GM19238 (cell line): ENCODE measurements at regions not wholly inside any gene's neighbourhood (a gene's known extent, or its start where the extent isn't known, plus 50 kb on each side); places are given as distances from the start of the nearest gene placed in this dataset.

Experiments
- DNase-seq: peaks from one replicate; pipeline ENCODE4 v3.0.0; 2011; ENCODE audit warnings: low spot score; ENCODE audit not compliant: insufficient read length

DNA sequence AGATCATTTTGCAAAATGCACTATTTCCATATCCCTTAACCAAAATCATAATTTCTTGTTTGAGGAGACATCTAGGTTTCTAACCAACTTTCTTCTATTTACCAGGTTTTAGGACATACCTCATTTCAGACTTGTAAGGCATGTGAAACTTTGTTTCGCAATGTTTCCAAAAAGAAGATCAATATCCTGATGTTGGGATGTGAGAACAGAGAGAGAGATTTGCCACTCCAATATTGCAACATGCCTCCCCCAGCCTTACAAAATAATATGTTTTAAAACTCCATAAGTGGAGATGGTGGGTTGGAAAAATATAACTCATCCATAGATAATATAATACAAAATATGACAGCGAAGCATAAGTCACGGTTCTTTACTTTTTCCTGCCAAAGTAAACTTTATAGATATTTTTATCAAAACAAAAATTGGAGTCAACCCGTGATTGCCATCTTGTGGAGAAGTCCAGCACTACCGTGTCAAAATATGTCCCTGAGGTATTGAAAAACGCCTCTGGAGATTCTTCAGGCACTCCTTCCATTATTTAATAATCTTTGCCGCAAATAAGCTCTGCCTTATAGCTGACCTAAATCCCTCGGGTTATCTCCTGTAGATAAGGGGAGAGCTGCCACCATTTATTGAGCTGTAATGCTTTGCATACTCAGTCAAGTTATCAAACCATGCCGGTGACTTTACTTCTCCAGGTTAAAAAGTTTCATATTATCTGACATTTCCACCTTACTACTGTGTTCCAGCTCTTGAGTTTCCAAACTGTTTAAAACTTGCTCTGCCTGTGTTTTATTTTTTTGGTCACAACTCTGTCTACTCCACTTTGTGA lies 534.2 kb downstream of the HACE1 start:
- DNase-seq = no peak

DNA sequence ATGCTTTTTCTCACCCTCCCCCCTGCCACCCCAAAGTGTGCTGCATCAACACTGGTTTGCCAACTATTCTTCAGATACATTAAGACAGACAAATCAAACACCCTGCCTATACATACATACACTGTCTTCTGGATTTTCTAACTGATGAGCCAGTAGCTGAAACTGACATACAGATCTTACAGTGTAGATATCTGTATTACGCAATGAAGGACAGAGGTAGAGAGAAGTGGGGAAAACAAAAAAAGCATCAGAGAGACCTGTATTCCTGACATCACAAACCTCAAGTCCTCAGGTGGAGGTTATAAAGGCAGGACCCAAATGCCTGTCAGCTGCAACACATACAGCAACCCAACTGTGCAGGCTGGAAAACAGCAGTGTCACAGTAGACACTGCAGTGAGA lies 535.4 kb downstream of the HACE1 start:
- DNase-seq = no peak

GRCh38 chr6:104322841-104323240 lies 536.9 kb downstream of the HACE1 start:
- no peak for DNase-seq

- no peak for DNase-seq
Observed at GRCh38 chr6:104321301-104321700, 538.4 kb downstream of the HACE1 start.

- DNase-seq = no peak
Observed at GRCh38 chr6:104320896-104321295, 538.8 kb downstream of the HACE1 start.

DNA sequence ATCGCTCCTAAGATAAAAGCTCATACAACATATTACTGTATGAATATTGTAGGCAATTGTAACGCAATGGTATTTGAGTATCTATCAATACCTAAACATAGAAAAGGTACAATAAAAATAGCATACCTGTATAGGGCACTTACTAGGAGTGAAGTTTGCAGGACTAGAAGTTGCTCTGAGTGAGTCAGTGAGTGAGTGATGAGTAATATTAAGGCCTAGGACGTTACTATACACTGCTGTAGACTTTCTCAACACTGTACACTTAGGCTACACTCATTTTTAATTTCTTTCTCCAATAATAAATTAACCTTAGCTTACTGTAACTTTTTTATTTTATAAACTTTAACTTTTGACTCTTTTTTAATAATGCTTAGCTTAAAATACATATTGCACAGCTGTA lies 546.9 kb downstream of the HACE1 start:
- no peak for DNase-seq

DNA sequence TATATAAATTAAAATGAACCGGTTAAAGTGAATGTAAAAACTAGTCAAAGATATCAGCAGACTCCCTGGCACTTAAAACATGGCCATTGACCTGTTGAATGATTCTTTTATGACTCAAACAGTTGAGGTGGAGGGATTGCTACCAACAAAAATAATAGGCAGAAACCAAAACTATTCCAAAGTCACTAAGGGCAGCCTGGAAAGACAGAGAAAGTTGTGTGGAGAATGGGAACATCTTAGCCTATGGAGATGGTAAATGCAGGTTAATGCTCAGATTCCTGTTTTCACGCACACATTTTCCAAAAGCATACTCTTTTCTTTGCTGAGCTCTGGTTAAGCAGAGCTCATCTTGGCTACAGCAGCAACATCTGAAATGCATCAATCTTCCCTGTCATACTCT lies 553.5 kb downstream of the HACE1 start:
- DNase-seq = no peak

DNA sequence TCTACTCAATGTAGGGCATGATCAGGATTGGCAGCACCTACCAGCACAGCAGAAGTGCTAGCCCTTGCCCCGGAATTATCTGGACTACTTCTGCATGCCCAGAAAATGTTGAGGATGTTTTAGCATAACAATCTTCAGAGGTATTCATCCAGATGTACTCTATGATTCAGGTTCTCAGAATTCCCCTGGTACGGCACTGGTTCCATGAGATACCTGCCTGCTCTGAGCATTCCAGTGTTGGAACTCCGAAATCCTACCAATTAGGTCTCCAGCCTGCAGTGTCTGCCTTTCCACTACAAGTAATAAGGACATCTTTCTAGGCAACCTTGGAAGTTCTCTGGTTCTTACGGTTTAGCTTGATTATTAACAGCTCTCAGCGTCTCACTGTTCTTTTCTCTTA lies 554.5 kb downstream of the HACE1 start:
- DNase-seq = no peak

GRCh38 chr6:104301951-104302350 lies 557.8 kb downstream of the HACE1 start:
- DNase-seq = no peak

- DNase-seq = no peak
Observed at GRCh38 chr6:104286641-104287040, 573.1 kb downstream of the HACE1 start.

GRCh38 chr6:104284872-104285271 lies 574.8 kb downstream of the HACE1 start:
- DNase-seq = no peak

- DNase-seq = no peak
Observed at GRCh38 chr6:104282581-104282980, 577.1 kb downstream of the HACE1 start.

GRCh38 chr6:104281370-104281769 lies 578.3 kb downstream of the HACE1 start:
- DNase-seq = no peak

- DNase-seq = no peak
Observed at GRCh38 chr6:104268389-104268788, 591.3 kb downstream of the HACE1 start.

DNA sequence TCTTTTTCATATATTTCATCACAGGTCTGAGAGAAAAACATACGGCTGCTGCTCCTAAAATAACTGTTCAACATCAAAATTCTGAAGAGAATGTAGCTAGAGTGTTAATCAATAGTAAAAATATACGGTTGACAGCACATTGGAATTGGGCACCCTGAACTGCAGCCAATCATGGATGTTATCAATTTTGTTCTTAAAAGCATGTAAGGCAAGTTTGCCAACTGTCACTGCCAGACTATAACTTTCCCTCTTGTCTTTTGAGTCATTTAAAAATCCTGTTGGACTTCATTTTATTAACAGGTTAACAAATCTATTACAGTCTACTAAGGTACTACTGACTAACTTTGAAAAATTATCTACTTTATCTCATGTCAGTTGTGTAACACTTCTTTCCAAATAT lies 592.8 kb downstream of the HACE1 start:
- no peak for DNase-seq

GRCh38 chr6:104256646-104257045 lies 603.1 kb downstream of the HACE1 start:
- no peak for DNase-seq

GRCh38 chr6:104253236-104253635 lies 606.5 kb downstream of the HACE1 start:
- no peak for DNase-seq

DNA sequence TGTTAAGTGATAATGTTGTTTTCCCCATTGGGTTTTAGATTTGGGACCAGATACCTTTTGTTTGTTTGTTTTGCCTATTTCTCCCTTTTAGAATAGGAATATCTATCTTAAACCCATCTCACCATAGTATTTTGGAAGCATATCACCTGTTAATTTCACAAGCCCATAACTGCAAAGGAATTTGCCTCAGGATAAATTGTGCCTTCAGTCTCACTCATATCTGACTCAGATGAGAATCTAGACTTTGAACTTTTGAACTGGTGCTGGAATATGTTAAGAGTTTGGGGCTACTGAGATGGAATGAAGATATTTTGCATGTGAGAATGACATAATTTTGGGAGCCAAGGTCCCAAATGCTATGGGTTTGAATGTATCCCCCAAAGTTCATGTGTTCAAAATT lies 607.4 kb downstream of the HACE1 start:
- no peak for DNase-seq

- DNase-seq = no peak
Observed at GRCh38 chr6:104251651-104252050, 608.1 kb downstream of the HACE1 start.

- DNase-seq = no peak
Observed at GRCh38 chr6:104240865-104241264, 618.9 kb downstream of the HACE1 start.

DNA sequence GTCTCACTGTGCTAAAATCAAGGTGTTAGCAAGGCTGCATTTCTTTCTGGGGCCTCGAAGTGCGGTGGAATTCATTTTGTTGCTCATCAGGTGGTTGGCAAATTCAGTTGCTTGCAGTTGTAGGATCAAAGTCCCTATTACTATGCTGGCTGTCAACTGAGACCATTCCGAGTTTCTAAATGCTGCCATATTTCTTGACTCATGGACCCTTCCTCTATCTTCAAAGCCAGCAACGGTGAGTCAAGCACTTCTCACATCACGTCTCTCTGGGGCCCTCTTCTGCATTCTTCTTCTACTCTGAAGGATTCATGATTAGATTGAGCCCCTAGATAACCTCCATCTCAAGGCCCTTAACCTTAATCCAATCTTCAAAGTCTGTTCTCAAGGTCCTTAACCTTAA lies 619.7 kb downstream of the HACE1 start:
- no peak for DNase-seq

DNA sequence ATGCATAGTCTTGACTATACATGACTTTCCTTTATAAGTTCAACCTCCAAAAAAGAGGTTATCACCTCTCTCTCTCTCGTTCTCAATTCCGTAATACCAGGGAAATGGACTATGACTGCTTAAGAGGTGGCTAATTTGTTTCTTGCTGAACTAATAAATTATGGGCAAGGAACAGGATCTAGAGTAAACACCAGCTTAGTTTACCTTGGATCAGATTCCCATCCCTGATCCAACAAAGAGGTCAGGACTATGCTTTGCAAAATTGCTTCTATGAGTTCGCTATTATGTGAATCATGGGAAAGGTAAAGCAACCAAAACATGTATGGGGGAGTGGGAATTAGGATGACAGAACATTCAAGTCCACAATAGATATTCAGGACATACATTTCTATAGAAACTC lies 630.7 kb downstream of the HACE1 start:
- DNase-seq = no peak

- DNase-seq = no peak
Observed at GRCh38 chr6:104227508-104227907, 632.2 kb downstream of the HACE1 start.
